Type B pancreatic cell (in vitro differentiated cells): ENCODE measurements at regions not wholly inside any gene's neighbourhood (a gene's known extent, or its start where the extent isn't known, plus 50 kb on each side); places are given as distances from the start of the nearest gene placed in this dataset.
A peak's percentile ranks its signal among the peaks of the same experiment; 100 is the strongest.

Source experiments
- DNase-seq: peaks from one replicate; pipeline ENCODE4 v3.0.0; 2021; ENCODE audit warnings: mixed read lengths; ENCODE audit not compliant: unreplicated experiment; ENCODE audit errors: extremely low spot score
- H3K27ac Mint-ChIP-seq: 2 replicates; pipeline ENCODE4 v1.8.0; 2021; ENCODE audit warnings: mild to moderate bottlenecking, mixed read lengths
- H3K27me3 Mint-ChIP-seq: 2 replicates; pipeline ENCODE4 v1.8.0; 2021; ENCODE audit warnings: mixed read lengths
- H3K36me3 Mint-ChIP-seq: 2 replicates; pipeline ENCODE4 v1.8.0; 2021; ENCODE audit warnings: mixed read lengths
- H3K4me1 Mint-ChIP-seq: one replicate; pipeline ENCODE4 v1.8.0; 2021; ENCODE audit warnings: mixed read lengths; ENCODE audit not compliant: unreplicated experiment
- H3K4me3 Mint-ChIP-seq: 2 replicates; pipeline ENCODE4 v1.8.0; 2021; ENCODE audit warnings: mild to moderate bottlenecking, mixed read lengths
- H3K9me3 Mint-ChIP-seq: 2 replicates; pipeline ENCODE4 v1.8.0; 2021; ENCODE audit warnings: mixed read lengths
- TF ChIP-seq, protein P1 (sequence below): fragments of 200-600 bp; sonication (generic); conservative IDR thresholded peaks from 2 replicates; pipeline ENCODE4 v1.5.0; 2021; ENCODE audit warnings: antibody characterized with exemption, mild to moderate bottlenecking

DNA sequence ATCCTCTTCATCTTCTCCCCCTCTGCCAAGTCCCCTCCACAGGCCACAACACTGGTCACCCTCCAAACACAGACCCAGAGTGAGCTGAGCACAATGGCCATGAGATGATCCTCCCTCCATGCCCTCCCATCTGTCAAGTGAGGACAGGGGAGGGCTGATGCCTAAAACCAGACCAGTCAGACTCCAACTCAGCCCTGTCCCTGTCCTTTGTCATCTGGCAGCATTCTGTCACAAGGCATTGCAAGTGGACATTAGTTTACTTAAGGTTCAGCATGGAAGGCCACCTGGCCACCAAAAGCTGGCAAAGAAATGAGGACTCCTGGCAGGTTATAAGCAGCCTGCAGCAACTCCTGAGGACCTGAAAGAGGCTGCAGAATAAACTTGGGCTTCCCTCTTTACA is 136.2 kb upstream of the SLC30A5 start:
- no peak for DNase-seq
- Mint-ChIP-seq H3K4me3 (no peak overlapping the region), H3K9me3 (no peaks in the 10 kb centered on the region), H3K27ac (no peak overlapping the region), H3K36me3 (no peaks in the 10 kb centered on the region), H3K27me3 (peaks cover 3% of the 10 kb centered on the region), H3K4me1 (peaks cover 9% of the 10 kb centered on the region)
- TF ChIP-seq, protein P1, sequence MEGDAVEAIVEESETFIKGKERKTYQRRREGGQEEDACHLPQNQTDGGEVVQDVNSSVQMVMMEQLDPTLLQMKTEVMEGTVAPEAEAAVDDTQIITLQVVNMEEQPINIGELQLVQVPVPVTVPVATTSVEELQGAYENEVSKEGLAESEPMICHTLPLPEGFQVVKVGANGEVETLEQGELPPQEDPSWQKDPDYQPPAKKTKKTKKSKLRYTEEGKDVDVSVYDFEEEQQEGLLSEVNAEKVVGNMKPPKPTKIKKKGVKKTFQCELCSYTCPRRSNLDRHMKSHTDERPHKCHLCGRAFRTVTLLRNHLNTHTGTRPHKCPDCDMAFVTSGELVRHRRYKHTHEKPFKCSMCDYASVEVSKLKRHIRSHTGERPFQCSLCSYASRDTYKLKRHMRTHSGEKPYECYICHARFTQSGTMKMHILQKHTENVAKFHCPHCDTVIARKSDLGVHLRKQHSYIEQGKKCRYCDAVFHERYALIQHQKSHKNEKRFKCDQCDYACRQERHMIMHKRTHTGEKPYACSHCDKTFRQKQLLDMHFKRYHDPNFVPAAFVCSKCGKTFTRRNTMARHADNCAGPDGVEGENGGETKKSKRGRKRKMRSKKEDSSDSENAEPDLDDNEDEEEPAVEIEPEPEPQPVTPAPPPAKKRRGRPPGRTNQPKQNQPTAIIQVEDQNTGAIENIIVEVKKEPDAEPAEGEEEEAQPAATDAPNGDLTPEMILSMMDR: no peak

DNA sequence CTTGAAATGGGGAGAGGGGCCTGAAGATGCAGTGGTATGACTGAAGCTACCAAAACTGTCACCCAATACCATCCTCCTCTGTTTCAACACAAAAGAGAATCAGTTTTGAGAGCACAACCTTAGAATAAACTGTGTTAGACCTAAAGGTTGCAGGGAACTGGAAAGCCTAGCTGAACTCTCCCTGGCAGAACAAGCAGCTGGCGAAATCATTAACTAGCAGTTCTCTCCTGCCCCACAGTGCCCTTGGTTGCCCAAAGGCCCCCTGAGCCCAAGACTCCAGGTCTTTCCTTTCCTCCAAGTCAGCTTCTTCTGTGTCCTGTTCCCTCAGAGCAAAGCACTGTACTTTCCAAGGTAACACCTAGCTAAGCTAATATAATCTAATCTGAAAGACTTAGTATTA is 135.4 kb upstream of the SLC30A5 start:
- no peaks in the 10 kb centered on the region for H3K9me3 Mint-ChIP-seq
- H3K27ac Mint-ChIP-seq: no peak overlapping the region
- TF ChIP-seq, protein P1: no peak
- peaks cover 10% of the 10 kb centered on the region for H3K27me3 Mint-ChIP-seq
- DNase-seq: no peak
- no peak overlapping the region for H3K4me3 Mint-ChIP-seq
- H3K36me3 Mint-ChIP-seq: no peaks in the 10 kb centered on the region
- peaks cover 12% of the 10 kb centered on the region for H3K4me1 Mint-ChIP-seq

DNA sequence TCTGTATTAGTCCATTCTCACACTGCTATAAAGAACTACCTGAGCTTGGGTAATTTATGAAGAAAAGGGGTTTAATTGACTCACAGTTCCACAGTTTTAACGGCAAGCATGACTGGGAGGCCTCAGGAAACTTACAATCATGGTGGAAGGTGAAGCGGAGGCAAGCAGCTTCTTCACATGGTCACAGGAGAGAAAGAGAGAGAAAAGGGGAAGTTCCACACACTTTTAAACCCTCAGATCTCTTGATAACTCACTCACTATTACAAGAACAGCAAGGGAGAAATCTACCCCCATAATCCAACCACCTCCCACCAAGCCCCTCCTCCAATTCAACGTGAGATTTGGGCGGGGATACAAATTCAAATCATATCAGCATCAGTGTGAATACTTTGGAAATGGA is 133.4 kb upstream of the SLC30A5 start:
- H3K36me3 Mint-ChIP-seq: no peaks in the 10 kb centered on the region
- no peak overlapping the region for H3K4me3 Mint-ChIP-seq
- no peak overlapping the region for H3K27ac Mint-ChIP-seq
- peaks cover 9% of the 10 kb centered on the region for H3K4me1 Mint-ChIP-seq
- DNase-seq: no peak
- TF ChIP-seq, protein P1: no peak
- H3K27me3 Mint-ChIP-seq: peaks cover 10% of the 10 kb centered on the region
- no peaks in the 10 kb centered on the region for H3K9me3 Mint-ChIP-seq

DNA sequence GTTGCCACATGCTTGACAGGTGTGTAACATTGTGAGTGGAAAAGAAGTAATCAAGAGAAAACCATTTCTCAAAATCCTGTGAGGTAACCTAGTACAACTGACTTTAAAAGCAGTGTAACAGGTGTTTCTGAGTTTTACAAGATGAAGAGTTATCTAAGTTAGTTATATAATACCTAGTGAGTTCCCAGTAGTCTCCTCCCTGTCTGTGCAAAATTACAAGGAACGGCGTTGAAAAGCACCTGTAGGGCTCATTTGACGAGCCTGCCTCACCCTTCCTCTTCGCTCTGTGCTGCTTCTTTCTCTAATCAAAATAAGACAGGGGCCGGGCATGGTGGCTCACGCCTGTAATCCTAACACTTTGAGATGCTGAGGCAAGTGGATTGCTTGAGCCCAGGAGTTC is 132.9 kb upstream of the SLC30A5 start:
- no peak for DNase-seq
- Mint-ChIP-seq H3K27me3 (peaks cover 10% of the 10 kb centered on the region), H3K9me3 (no peaks in the 10 kb centered on the region), H3K4me3 (no peak overlapping the region), H3K4me1 (peaks cover 9% of the 10 kb centered on the region), H3K36me3 (no peaks in the 10 kb centered on the region), H3K27ac (no peak overlapping the region)
- TF ChIP-seq, protein P1: no peak

DNA sequence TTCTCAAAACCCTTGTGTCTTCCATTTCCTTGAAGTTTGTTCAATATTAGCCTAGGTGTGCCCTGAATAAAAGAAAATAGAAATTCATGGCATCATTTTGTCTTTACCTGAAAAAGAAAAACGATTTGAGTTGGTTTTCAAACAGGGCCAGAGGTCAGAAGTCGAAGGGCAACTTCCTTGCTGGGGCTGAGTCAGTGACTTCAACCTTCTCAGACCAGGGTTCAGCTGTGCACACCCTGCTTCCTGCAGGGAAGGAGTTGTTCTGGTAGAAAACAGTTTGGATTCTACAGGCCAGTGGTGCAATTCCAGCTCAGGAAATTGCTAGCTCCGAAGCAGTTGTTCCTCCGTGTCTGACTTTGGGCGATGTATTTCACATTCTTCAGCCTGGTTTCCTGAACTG is 132.1 kb upstream of the SLC30A5 start:
- TF ChIP-seq, protein P1: no peak
- H3K36me3 Mint-ChIP-seq: no peaks in the 10 kb centered on the region
- no peak overlapping the region for H3K4me3 Mint-ChIP-seq
- H3K4me1 Mint-ChIP-seq: peaks cover 9% of the 10 kb centered on the region
- peaks cover 10% of the 10 kb centered on the region for H3K27me3 Mint-ChIP-seq
- no peak overlapping the region for H3K27ac Mint-ChIP-seq
- H3K9me3 Mint-ChIP-seq: no peaks in the 10 kb centered on the region
- no peak for DNase-seq

DNA sequence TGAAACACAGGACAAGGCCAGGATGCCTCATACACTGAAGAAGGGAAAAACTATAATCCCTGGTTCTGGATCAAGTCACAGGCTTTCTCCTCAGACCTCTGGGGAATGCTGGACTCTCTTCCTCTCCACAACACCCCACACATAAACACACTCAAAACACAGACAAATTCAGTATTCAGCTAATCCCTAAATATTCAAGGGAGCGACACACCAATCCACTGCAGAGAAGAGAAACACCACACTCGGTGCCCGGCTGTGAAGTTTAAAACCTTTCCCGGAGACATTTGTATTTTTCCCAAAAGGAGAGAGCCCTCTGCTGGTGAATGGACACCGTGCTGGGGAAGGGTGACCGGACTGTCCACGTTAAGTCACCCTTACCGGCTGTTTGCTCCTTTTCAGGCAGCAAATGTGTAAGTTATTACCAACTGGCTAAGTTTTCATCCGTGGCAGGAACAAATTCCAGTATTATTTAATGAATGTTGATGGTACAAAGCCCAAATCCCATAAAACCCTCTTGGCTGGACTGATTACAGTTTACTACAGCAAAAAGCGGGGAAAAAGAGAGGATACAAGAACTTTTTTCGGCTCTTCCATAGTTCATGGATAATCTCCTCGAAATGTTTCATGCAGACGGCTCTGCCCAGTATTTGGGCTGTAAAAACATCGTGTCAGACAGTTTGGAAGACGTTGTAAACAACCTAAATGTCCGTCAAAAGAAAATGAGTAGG is 130.9 kb upstream of the SLC30A5 start:
- no peak for DNase-seq
- H3K9me3 Mint-ChIP-seq: no peaks in the 10 kb centered on the region
- H3K27me3 Mint-ChIP-seq: peaks cover 7% of the 10 kb centered on the region
- no peak overlapping the region for H3K4me3 Mint-ChIP-seq
- H3K4me1 Mint-ChIP-seq: peaks cover 9% of the 10 kb centered on the region
- no peaks in the 10 kb centered on the region for H3K36me3 Mint-ChIP-seq
- TF ChIP-seq, protein P1: peak; percentile 91
- H3K27ac Mint-ChIP-seq: no peak overlapping the region
